Glutamatergic neuron (in vitro differentiated cells): ENCODE measurements at regions not wholly inside any gene's neighbourhood (a gene's known extent, or its start where the extent isn't known, plus 50 kb on each side); places are given as distances from the start of the nearest gene placed in this dataset.

Experiments used
- DNase-seq: peaks from one replicate; pipeline ENCODE4 v3.0.0; 2022
- H3K27ac Mint-ChIP-seq: one replicate; pipeline ENCODE4 v1.8.0; 2020; ENCODE audit warnings: mild to moderate bottlenecking, mixed read lengths, inconsistent platforms; ENCODE audit not compliant: unreplicated experiment
- H3K27me3 Mint-ChIP-seq: one replicate; pipeline ENCODE4 v1.8.0; 2020; ENCODE audit warnings: mild to moderate bottlenecking, moderate library complexity, mixed read lengths, inconsistent platforms; ENCODE audit not compliant: unreplicated experiment
- H3K36me3 Mint-ChIP-seq: one replicate; pipeline ENCODE4 v1.8.0; 2020; ENCODE audit warnings: mild to moderate bottlenecking, mixed read lengths, inconsistent platforms; ENCODE audit not compliant: unreplicated experiment
- H3K4me1 Mint-ChIP-seq: one replicate; pipeline ENCODE4 v1.8.0; 2020; ENCODE audit warnings: mild to moderate bottlenecking, low read depth, mixed read lengths, inconsistent platforms; ENCODE audit not compliant: unreplicated experiment
- H3K4me3 Mint-ChIP-seq: one replicate; pipeline ENCODE4 v1.8.0; 2020; ENCODE audit warnings: mild to moderate bottlenecking, mixed read lengths, inconsistent platforms; ENCODE audit not compliant: unreplicated experiment
- H3K9me3 Mint-ChIP-seq: one replicate; pipeline ENCODE4 v1.8.0; 2020; ENCODE audit warnings: mild to moderate bottlenecking, moderate library complexity, mixed read lengths, inconsistent platforms; ENCODE audit not compliant: unreplicated experiment
- TF ChIP-seq, protein P1 (sequence below): fragments of 200-600 bp; sonication (generic); IDR thresholded peaks from one replicate; pipeline ENCODE4 v1.5.0; 2021; ENCODE audit not compliant: partially characterized antibody, unreplicated experiment

DNA sequence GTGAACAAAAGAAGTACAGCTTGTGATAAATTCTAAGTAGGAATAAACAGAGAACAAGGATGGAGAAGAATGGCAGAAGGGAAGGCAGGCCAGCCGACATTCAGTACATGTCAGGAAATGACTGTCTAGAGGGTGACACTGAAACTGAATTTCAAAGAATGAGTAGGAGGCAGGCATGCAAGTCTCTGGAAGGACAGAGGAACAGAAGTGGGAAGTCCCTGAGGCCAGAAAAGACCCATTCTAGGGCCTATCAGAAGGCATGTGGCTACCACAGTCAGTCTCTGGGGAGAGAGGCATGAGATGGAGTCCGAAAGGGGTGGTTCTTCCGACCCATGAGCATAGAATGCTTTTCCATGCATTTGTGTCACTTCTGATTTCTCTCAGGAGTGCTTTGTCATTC is 243.5 kb upstream of the UBE2E2 start:
- H3K36me3 Mint-ChIP-seq = no peaks in the 10 kb centered on the region
- H3K4me3 Mint-ChIP-seq = no peak overlapping the region
- no peaks in the 10 kb centered on the region for H3K4me1 Mint-ChIP-seq
- TF ChIP-seq, protein P1, sequence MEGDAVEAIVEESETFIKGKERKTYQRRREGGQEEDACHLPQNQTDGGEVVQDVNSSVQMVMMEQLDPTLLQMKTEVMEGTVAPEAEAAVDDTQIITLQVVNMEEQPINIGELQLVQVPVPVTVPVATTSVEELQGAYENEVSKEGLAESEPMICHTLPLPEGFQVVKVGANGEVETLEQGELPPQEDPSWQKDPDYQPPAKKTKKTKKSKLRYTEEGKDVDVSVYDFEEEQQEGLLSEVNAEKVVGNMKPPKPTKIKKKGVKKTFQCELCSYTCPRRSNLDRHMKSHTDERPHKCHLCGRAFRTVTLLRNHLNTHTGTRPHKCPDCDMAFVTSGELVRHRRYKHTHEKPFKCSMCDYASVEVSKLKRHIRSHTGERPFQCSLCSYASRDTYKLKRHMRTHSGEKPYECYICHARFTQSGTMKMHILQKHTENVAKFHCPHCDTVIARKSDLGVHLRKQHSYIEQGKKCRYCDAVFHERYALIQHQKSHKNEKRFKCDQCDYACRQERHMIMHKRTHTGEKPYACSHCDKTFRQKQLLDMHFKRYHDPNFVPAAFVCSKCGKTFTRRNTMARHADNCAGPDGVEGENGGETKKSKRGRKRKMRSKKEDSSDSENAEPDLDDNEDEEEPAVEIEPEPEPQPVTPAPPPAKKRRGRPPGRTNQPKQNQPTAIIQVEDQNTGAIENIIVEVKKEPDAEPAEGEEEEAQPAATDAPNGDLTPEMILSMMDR = no peak
- no peak overlapping the region for H3K27ac Mint-ChIP-seq
- no peak for DNase-seq
- no peaks in the 10 kb centered on the region for H3K9me3 Mint-ChIP-seq
- H3K27me3 Mint-ChIP-seq = no peaks in the 10 kb centered on the region

GRCh38 chr3:22960105-22960984 is 242.8 kb upstream of the UBE2E2 start:
- Mint-ChIP-seq H3K36me3 (no peaks in the 10 kb centered on the region), H3K4me1 (no peaks in the 10 kb centered on the region), H3K27ac (no peak overlapping the region), H3K9me3 (no peaks in the 10 kb centered on the region), H3K4me3 (no peak overlapping the region), H3K27me3 (no peaks in the 10 kb centered on the region)
- peak; percentile 26 for DNase-seq
- TF ChIP-seq, protein P1 = peak; percentile 59

GRCh38 chr3:22962244-22962643 is 240.9 kb upstream of the UBE2E2 start:
- no peaks in the 10 kb centered on the region for H3K9me3 Mint-ChIP-seq
- no peaks in the 10 kb centered on the region for H3K36me3 Mint-ChIP-seq
- H3K27ac Mint-ChIP-seq = no peak overlapping the region
- no peaks in the 10 kb centered on the region for H3K27me3 Mint-ChIP-seq
- TF ChIP-seq, protein P1 = no peak
- no peak for DNase-seq
- H3K4me1 Mint-ChIP-seq = no peaks in the 10 kb centered on the region
- no peak overlapping the region for H3K4me3 Mint-ChIP-seq

- TF ChIP-seq, protein P1 = no peak
- Mint-ChIP-seq H3K4me3 (no peak overlapping the region), H3K4me1 (no peaks in the 10 kb centered on the region), H3K9me3 (no peaks in the 10 kb centered on the region), H3K36me3 (no peaks in the 10 kb centered on the region), H3K27ac (no peak overlapping the region), H3K27me3 (peaks cover 2% of the 10 kb centered on the region)
- DNase-seq = no peak
These were observed 236.8 kb upstream of the UBE2E2 start for GRCh38 chr3:22966349-22966748.

- TF ChIP-seq, protein P1 = no peak
- Mint-ChIP-seq H3K4me1 (no peaks in the 10 kb centered on the region), H3K36me3 (no peaks in the 10 kb centered on the region), H3K27me3 (peaks cover 2% of the 10 kb centered on the region), H3K27ac (no peak overlapping the region), H3K9me3 (no peaks in the 10 kb centered on the region), H3K4me3 (no peak overlapping the region)
- no peak for DNase-seq
These were observed 233.9 kb upstream of the UBE2E2 start for GRCh38 chr3:22969276-22969675.
